ENCODE measurements at regions not wholly inside any gene's neighbourhood (a gene's known extent, or its start where the extent isn't known, plus 50 kb on each side); places are given as distances from the start of the nearest gene placed in this dataset.

GRCh38 chr6:2488578-2488977, 243.2 kb upstream of the GMDS start:
- DNase-seq = no peak
- Histone ChIP-seq H3K27ac (ENCODE audit: low read depth in 1 of 2, low read length in 1 of 2) (no peak overlapping the region), H3K4me3 (no peak overlapping the region), H3K4me1 (ENCODE audit: control insufficient read depth in 5 of 5, insufficient read depth in 5 of 5, low read length in 5 of 5) (peaks cover 0 to 6% (median 0%) of the 10 kb centered on the region in 5 donors), H3K9me3 (ENCODE audit: control insufficient read depth in 4 of 4, insufficient read depth in 3 of 4, low read length in 3 of 4) (peaks cover 0 to 2% (median 0%) of the 10 kb centered on the region in 4 donors), H3K27me3 (ENCODE audit: control insufficient read depth in 3 of 3, insufficient read depth in 3 of 3, low read length in 2 of 3) (peaks cover 0 to 4% (median 0%) of the 10 kb centered on the region in 3 donors), H3K9ac (ENCODE audit: insufficient read depth in 1 of 2, low read length in 2 of 2) (no peak overlapping the region), H3K36me3 (ENCODE audit: control insufficient read depth in 4 of 4, insufficient read depth in 4 of 4, low read length in 4 of 4) (no peaks in the 10 kb centered on the region)
- 89 to 92% methylated on average over 6 of the region's 6 CpGs for WGBS, 2 donors
- no peak for ATAC-seq (ENCODE audit: insufficient read depth, low FRiP score)
- TF ChIP-seq, protein P1, sequence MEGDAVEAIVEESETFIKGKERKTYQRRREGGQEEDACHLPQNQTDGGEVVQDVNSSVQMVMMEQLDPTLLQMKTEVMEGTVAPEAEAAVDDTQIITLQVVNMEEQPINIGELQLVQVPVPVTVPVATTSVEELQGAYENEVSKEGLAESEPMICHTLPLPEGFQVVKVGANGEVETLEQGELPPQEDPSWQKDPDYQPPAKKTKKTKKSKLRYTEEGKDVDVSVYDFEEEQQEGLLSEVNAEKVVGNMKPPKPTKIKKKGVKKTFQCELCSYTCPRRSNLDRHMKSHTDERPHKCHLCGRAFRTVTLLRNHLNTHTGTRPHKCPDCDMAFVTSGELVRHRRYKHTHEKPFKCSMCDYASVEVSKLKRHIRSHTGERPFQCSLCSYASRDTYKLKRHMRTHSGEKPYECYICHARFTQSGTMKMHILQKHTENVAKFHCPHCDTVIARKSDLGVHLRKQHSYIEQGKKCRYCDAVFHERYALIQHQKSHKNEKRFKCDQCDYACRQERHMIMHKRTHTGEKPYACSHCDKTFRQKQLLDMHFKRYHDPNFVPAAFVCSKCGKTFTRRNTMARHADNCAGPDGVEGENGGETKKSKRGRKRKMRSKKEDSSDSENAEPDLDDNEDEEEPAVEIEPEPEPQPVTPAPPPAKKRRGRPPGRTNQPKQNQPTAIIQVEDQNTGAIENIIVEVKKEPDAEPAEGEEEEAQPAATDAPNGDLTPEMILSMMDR (IDR thresholded peaks at IDR 0.05; ENCODE audit: control extremely low read depth, extremely low read depth) = no peak

- Histone ChIP-seq H3K4me3 (no peak overlapping the region), H3K4me1 (ENCODE audit: control insufficient read depth in 5 of 5, insufficient read depth in 5 of 5, low read length in 5 of 5) (peaks cover 0 to 5% (median 0%) of the 10 kb centered on the region in 5 donors), H3K9me3 (ENCODE audit: control insufficient read depth in 4 of 4, insufficient read depth in 3 of 4, low read length in 3 of 4) (peaks cover 0 to 10% (median under 1%) of the 10 kb centered on the region in 4 donors), H3K27ac (ENCODE audit: low read depth in 1 of 2, low read length in 1 of 2) (no peak overlapping the region), H3K36me3 (ENCODE audit: control insufficient read depth in 4 of 4, insufficient read depth in 4 of 4, low read length in 4 of 4) (no peaks in the 10 kb centered on the region), H3K27me3 (ENCODE audit: control insufficient read depth in 3 of 3, insufficient read depth in 3 of 3, low read length in 2 of 3) (no peaks in the 10 kb centered on the region), H3K9ac (ENCODE audit: insufficient read depth in 1 of 2, low read length in 2 of 2) (no peak overlapping the region)
- WGBS, 2 donors = 80 to 96% methylated on average over 7 of the region's 7 CpGs
- TF ChIP-seq, protein P1 (IDR thresholded peaks at IDR 0.05; ENCODE audit: control extremely low read depth, extremely low read depth) = no peak
- DNase-seq (no peak), ATAC-seq (ENCODE audit: insufficient read depth, low FRiP score) (no peak)
Measured at GRCh38 chr6:2485116-2485515, 239.7 kb upstream of the GMDS start.

DNA sequence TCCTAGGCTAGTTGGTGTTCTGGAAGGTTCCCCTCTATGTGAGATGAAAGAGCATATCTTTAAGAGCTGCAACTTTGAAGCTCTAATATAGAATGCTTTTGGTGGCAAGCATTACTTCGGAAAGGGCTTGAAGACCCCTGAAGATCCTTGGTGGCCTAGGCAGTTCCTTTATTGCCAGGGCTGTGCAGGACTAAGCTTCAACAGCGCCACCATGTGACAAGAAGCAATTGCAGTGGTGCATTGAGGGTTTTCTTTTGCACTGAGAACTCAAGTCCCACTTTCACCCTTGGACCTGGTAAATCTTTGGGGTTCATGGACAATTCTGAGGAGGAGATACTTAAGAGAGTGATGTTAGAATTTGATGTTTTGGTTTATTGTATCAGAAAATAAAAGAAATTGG, 237.4 kb upstream of the GMDS start:
- no peak overlapping the region for H3K9ac ChIP-seq (ENCODE audit: insufficient read depth in 1 of 2, low read length in 2 of 2)
- DNase-seq (no peak), ATAC-seq (ENCODE audit: insufficient read depth, low FRiP score) (no peak)
- H3K4me1 ChIP-seq (ENCODE audit: control insufficient read depth in 5 of 5, insufficient read depth in 5 of 5, low read length in 5 of 5) = peaks cover 0 to 6% (median 0%) of the 10 kb centered on the region in 5 donors
- no peak overlapping the region for H3K27ac ChIP-seq (ENCODE audit: low read depth in 1 of 2, low read length in 1 of 2)
- H3K36me3 ChIP-seq (ENCODE audit: control insufficient read depth in 4 of 4, insufficient read depth in 4 of 4, low read length in 4 of 4) = no peaks in the 10 kb centered on the region
- TF ChIP-seq, protein P1 (IDR thresholded peaks at IDR 0.05; ENCODE audit: control extremely low read depth, extremely low read depth) = no peak
- no peaks in the 10 kb centered on the region for H3K27me3 ChIP-seq (ENCODE audit: control insufficient read depth in 3 of 3, insufficient read depth in 3 of 3, low read length in 2 of 3)
- 83 to 84% methylated on average over 2 of the region's 2 CpGs for WGBS, 2 donors
- H3K4me3 ChIP-seq = no peak overlapping the region
- H3K9me3 ChIP-seq (ENCODE audit: control insufficient read depth in 4 of 4, insufficient read depth in 3 of 4, low read length in 3 of 4) = peaks cover 0 to 10% (median under 1%) of the 10 kb centered on the region in 4 donors

- H3K9me3 ChIP-seq (ENCODE audit: control insufficient read depth in 4 of 4, insufficient read depth in 3 of 4, low read length in 3 of 4) = peaks cover 0 to 10% (median 0%) of the 10 kb centered on the region in 4 donors
- TF ChIP-seq, protein P1 (IDR thresholded peaks at IDR 0.05; ENCODE audit: control extremely low read depth, extremely low read depth) = no peak
- ATAC-seq (ENCODE audit: insufficient read depth, low FRiP score) (no peak), DNase-seq (no peak)
- no peak overlapping the region for H3K27ac ChIP-seq (ENCODE audit: low read depth in 1 of 2, low read length in 1 of 2)
- no peak overlapping the region for H3K4me3 ChIP-seq
- H3K4me1 ChIP-seq (ENCODE audit: control insufficient read depth in 5 of 5, insufficient read depth in 5 of 5, low read length in 5 of 5) = peaks cover 0 to 6% (median 0%) of the 10 kb centered on the region in 5 donors
- H3K36me3 ChIP-seq (ENCODE audit: control insufficient read depth in 4 of 4, insufficient read depth in 4 of 4, low read length in 4 of 4) = no peaks in the 10 kb centered on the region
- H3K27me3 ChIP-seq (ENCODE audit: control insufficient read depth in 3 of 3, insufficient read depth in 3 of 3, low read length in 2 of 3) = no peaks in the 10 kb centered on the region
- no peak overlapping the region for H3K9ac ChIP-seq (ENCODE audit: insufficient read depth in 1 of 2, low read length in 2 of 2)
- 94 to 95% methylated on average over 4 of the region's 4 CpGs for WGBS, 2 donors
Measured at GRCh38 chr6:2481307-2481706, 235.9 kb upstream of the GMDS start.

All from lung (tissue), 11 donors.